Common myeloid progenitor, CD34-positive (primary cell): ENCODE measurements at regions not wholly inside any gene's neighbourhood (a gene's known extent, or its start where the extent isn't known, plus 50 kb on each side); places are given as distances from the start of the nearest gene placed in this dataset.
"Not testable (repeated sequence)": the region's sequence is repeated elsewhere in the genome, so short reads cannot be mapped to it uniquely, and the experiment has no call there.

ENCODE experiments used
- CTCF ChIA-PET: fragments of 350-600 bp; sonication (Branson Sonifier 250); formaldehyde crosslinking; loops from one replicate; lab custom pipeline; 2021; ENCODE audit warnings: antibody characterized with exemption; lab: Charles Lee
- POLR2A ChIA-PET: fragments of 350-600 bp; sonication (Branson Sonifier 250); formaldehyde crosslinking; loops from one replicate; lab custom pipeline; 2021; ENCODE audit warnings: antibody characterized with exemption; lab: Charles Lee
- DNase-seq, 3 donors: peaks; one replicate each; pipeline versions ENCODE4 v3.0.0 to v3.0.0-alpha.2; 2013
- H3K27ac ChIP-seq, 2 experiments: 1 replicate in 1 of 2; 2 replicates in 1 of 2; pipeline ENCODE4 v1.7.0; 2013; ENCODE audit warnings: inconsistent platforms in 2 of 2, low read length in 2 of 2, mild to moderate bottlenecking in 2 of 2, low read depth in 1 of 2, moderate library complexity in 1 of 2; ENCODE audit not compliant: severe bottlenecking in 2 of 2, insufficient read depth in 1 of 2, poor library complexity in 1 of 2
- H3K27me3 ChIP-seq, 5 experiments: replicated peaks in 2 of 5; 1 replicate in 3 of 5; 2 replicates in 2 of 5; pipeline versions ENCODE4 v1.6.1 to v1.7.0; 2013; ENCODE audit warnings: low read length in 4 of 5, mild to moderate bottlenecking in 2 of 5, moderate library complexity in 2 of 5, inconsistent platforms in 1 of 5; ENCODE audit not compliant: insufficient read depth in 5 of 5, control insufficient read depth in 4 of 5
- H3K36me3 ChIP-seq, 4 experiments: 1 replicate in 2 of 4; 2 replicates in 2 of 4; pipeline versions ENCODE4 v1.6.1 to v1.7.0; 2013; ENCODE audit warnings: low read length in 3 of 4, control low read depth in 1 of 4, mild to moderate bottlenecking in 1 of 4; ENCODE audit not compliant: control insufficient read depth in 4 of 4, insufficient read depth in 4 of 4
- H3K4me1 ChIP-seq, 4 experiments: 1 replicate in 3 of 4; 2 replicates in 1 of 4; pipeline versions ENCODE4 v1.6.1 to v1.7.1; 2013; ENCODE audit warnings: low read length in 3 of 4, mild to moderate bottlenecking in 3 of 4, control low read depth in 1 of 4, inconsistent platforms in 1 of 4, moderate library complexity in 1 of 4; ENCODE audit not compliant: control insufficient read depth in 4 of 4, insufficient read depth in 4 of 4; ENCODE audit errors: control extremely low read depth in 1 of 4
- H3K4me3 ChIP-seq, 7 experiments: 1 replicate in 4 of 7; 2 replicates in 3 of 7; pipeline versions ENCODE4 v1.5.1 to v1.7.0; 2013; ENCODE audit warnings: mild to moderate bottlenecking in 7 of 7, low read length in 6 of 7, moderate library complexity in 6 of 7, inconsistent platforms in 2 of 7, low read depth in 2 of 7, control low read depth in 1 of 7; ENCODE audit not compliant: insufficient read depth in 4 of 7, control insufficient read depth in 1 of 7; ENCODE audit errors: extremely low read depth in 1 of 7
- H3K9me3 ChIP-seq, 5 experiments: 1 replicate in 4 of 5; 2 replicates in 1 of 5; pipeline versions ENCODE4 v1.6.1 to v1.7.1; 2013; ENCODE audit warnings: low read length in 4 of 5, mild to moderate bottlenecking in 2 of 5, inconsistent platforms in 1 of 5, low read depth in 1 of 5, moderate library complexity in 1 of 5; ENCODE audit not compliant: control insufficient read depth in 4 of 5, insufficient read depth in 2 of 5; ENCODE audit errors: control extremely low read depth in 1 of 5
- WGBS: methylation state at CpG from one replicate; pipeline ENCODE4 v1.1.5; 2013; ENCODE audit not compliant: insufficient coverage; 5-methylcytosine and 5-hydroxymethylcytosine counted together

- DNase-seq, H3K4me3 ChIP-seq, H3K4me1 ChIP-seq, H3K27ac ChIP-seq, CTCF ChIA-PET, H3K36me3 ChIP-seq, H3K9me3 ChIP-seq: not testable (repeated sequence)
- 50% methylated on average over 1 of the region's 7 CpGs for WGBS
- peaks cover 0 to 20% (median 4%) of the 10 kb centered on the region in 5 experiments for H3K27me3 ChIP-seq
- POLR2A ChIA-PET = interaction anchor here (0.7 kb wide), 1 partner anchor 1622 kb away, joined by 11 read pairs; no protein-coding TSS in a partner anchor
Measured at GRCh38 chr22:48912356-48913066, 915.2 kb downstream of the BRD1 start.

GRCh38 chr22:48911647-48912046, 916.0 kb downstream of the BRD1 start:
- CTCF ChIA-PET, H3K36me3 ChIP-seq, H3K27ac ChIP-seq, H3K9me3 ChIP-seq, H3K4me3 ChIP-seq, DNase-seq, H3K4me1 ChIP-seq: not testable (repeated sequence)
- WGBS = no CpG with 5 or more reads among the region's 5 CpGs
- peaks cover 0 to 25% (median 4%) of the 10 kb centered on the region in 5 experiments for H3K27me3 ChIP-seq
- POLR2A ChIA-PET = interaction anchor here (0.7 kb wide), 1 partner anchor 1621 kb away, joined by 11 read pairs; no protein-coding TSS in a partner anchor

- H3K27me3 ChIP-seq = peaks cover 0 to 21% (median 4%) of the 10 kb centered on the region in 5 experiments
- POLR2A ChIA-PET, H3K4me1 ChIP-seq, DNase-seq, CTCF ChIA-PET, H3K27ac ChIP-seq, H3K36me3 ChIP-seq, H3K4me3 ChIP-seq, H3K9me3 ChIP-seq: not testable (repeated sequence)
- WGBS = 100% methylated on average over 1 of the region's 4 CpGs
Measured at GRCh38 chr22:48911067-48911466, 916.6 kb downstream of the BRD1 start.

GRCh38 chr22:48908547-48908946, 919.1 kb downstream of the BRD1 start:
- Histone ChIP-seq H3K9me3 (no peaks in the 10 kb centered on the region), H3K4me3 (no peak overlapping the region), H3K27ac (no peak overlapping the region), H3K27me3 (peaks cover 0 to 11% (median 0%) of the 10 kb centered on the region in 5 experiments), H3K36me3 (no peaks in the 10 kb centered on the region), H3K4me1 (no peaks in the 10 kb centered on the region)
- CTCF ChIA-PET = no interaction called here
- DNase-seq = no peak
- WGBS = 85% methylated on average over 7 of the region's 9 CpGs
- POLR2A ChIA-PET = no interaction called here

- Histone ChIP-seq H3K27me3 (peaks cover 0 to 8% (median 0%) of the 10 kb centered on the region in 5 experiments), H3K4me1 (no peaks in the 10 kb centered on the region), H3K27ac (no peak overlapping the region), H3K9me3 (no peaks in the 10 kb centered on the region), H3K36me3 (no peaks in the 10 kb centered on the region), H3K4me3 (no peak overlapping the region)
- WGBS = 93% methylated on average over 8 of the region's 14 CpGs
- CTCF ChIA-PET = no interaction called here
- POLR2A ChIA-PET = no interaction called here
- DNase-seq = no peak
Measured at GRCh38 chr22:48907591-48907990, 920.1 kb downstream of the BRD1 start.

- DNase-seq = no peak
- WGBS = 78% methylated on average over 10 of the region's 17 CpGs
- H3K4me3 ChIP-seq = no peak overlapping the region
- no peak overlapping the region for H3K27ac ChIP-seq
- no peaks in the 10 kb centered on the region for H3K9me3 ChIP-seq
- ChIA-PET POLR2A (no interaction called here), CTCF (no interaction called here)
- H3K36me3 ChIP-seq = no peaks in the 10 kb centered on the region
- no peaks in the 10 kb centered on the region for H3K4me1 ChIP-seq
- H3K27me3 ChIP-seq = peaks cover 0 to 8% (median 0%) of the 10 kb centered on the region in 5 experiments
Measured at GRCh38 chr22:48906216-48906835, 921.3 kb downstream of the BRD1 start.
